Brain microvascular endothelial cell (primary cell): ENCODE measurements at regions not wholly inside any gene's neighbourhood (a gene's known extent, or its start where the extent isn't known, plus 50 kb on each side); places are given as distances from the start of the nearest gene placed in this dataset.

ENCODE experiments used
- DNase-seq: peaks from one replicate; pipeline ENCODE4 v3.0.0-alpha.2; 2020
- H3K27ac ChIP-seq: fragments of 250-450 bp; sonication (Bioruptor Pico); 2 replicates; pipeline ENCODE4 v1.5.1; 2020; ENCODE audit warnings: mild to moderate bottlenecking, moderate library complexity
- H3K27me3 ChIP-seq: fragments of 250-450 bp; sonication (Bioruptor Pico); replicated peaks from 2 replicates; pipeline ENCODE4 v1.5.1; 2020; ENCODE audit warnings: mild to moderate bottlenecking
- H3K36me3 ChIP-seq: fragments of 250-450 bp; sonication (Bioruptor Pico); replicated peaks from 2 replicates; pipeline ENCODE4 v1.5.1; 2020; ENCODE audit warnings: mild to moderate bottlenecking
- H3K4me3 ChIP-seq: 2 replicates; pipeline ENCODE4 v1.5.1; 2011; ENCODE audit warnings: low read depth, mild to moderate bottlenecking, control low read depth, low read length, moderate library complexity
- in situ Hi-C: cut with HindIII; loops from 2 replicates; pipeline ENCODE4 v1.10.0; 2017; ENCODE audit warnings: low sequenced_read_pairs, low pct_ligation_motif_present
- TF ChIP-seq, protein P1 (sequence below): IDR thresholded peaks from 2 replicates; pipeline ENCODE4 v1.5.1; 2011; ENCODE audit warnings: low read depth, mild to moderate bottlenecking, moderate library complexity, low read length, control low read depth, inconsistent platforms; ENCODE audit errors: missing control alignments

DNA sequence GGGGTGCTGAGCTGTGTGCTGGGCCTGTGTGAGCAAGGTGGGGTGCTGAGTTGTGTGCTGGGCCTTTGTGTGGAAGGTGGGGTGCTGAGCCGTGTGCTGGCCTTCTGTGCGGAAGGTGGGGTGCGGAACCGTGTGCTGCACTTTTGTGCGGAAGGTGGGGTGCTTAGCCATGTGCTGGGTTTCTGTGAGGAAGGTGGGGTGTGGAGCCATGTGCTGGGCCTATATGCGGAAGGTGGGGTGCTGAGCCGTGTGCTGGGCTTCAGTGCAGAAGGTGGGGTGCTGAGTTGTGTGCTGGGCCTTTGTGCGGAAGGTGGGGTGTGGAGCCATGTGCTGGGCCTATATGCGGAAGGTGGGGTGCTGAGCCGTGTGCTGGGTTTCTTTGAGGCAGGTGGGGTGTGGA is 555.4 kb upstream of the EEF2KMT start:
- no peak overlapping the region for H3K4me3 ChIP-seq
- H3K27me3 ChIP-seq: no peaks in the 10 kb centered on the region
- in situ Hi-C loops: no loop called here
- no peaks in the 10 kb centered on the region for H3K36me3 ChIP-seq
- no peak overlapping the region for H3K27ac ChIP-seq
- TF ChIP-seq, protein P1, sequence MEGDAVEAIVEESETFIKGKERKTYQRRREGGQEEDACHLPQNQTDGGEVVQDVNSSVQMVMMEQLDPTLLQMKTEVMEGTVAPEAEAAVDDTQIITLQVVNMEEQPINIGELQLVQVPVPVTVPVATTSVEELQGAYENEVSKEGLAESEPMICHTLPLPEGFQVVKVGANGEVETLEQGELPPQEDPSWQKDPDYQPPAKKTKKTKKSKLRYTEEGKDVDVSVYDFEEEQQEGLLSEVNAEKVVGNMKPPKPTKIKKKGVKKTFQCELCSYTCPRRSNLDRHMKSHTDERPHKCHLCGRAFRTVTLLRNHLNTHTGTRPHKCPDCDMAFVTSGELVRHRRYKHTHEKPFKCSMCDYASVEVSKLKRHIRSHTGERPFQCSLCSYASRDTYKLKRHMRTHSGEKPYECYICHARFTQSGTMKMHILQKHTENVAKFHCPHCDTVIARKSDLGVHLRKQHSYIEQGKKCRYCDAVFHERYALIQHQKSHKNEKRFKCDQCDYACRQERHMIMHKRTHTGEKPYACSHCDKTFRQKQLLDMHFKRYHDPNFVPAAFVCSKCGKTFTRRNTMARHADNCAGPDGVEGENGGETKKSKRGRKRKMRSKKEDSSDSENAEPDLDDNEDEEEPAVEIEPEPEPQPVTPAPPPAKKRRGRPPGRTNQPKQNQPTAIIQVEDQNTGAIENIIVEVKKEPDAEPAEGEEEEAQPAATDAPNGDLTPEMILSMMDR: no peak
- no peak for DNase-seq

DNA sequence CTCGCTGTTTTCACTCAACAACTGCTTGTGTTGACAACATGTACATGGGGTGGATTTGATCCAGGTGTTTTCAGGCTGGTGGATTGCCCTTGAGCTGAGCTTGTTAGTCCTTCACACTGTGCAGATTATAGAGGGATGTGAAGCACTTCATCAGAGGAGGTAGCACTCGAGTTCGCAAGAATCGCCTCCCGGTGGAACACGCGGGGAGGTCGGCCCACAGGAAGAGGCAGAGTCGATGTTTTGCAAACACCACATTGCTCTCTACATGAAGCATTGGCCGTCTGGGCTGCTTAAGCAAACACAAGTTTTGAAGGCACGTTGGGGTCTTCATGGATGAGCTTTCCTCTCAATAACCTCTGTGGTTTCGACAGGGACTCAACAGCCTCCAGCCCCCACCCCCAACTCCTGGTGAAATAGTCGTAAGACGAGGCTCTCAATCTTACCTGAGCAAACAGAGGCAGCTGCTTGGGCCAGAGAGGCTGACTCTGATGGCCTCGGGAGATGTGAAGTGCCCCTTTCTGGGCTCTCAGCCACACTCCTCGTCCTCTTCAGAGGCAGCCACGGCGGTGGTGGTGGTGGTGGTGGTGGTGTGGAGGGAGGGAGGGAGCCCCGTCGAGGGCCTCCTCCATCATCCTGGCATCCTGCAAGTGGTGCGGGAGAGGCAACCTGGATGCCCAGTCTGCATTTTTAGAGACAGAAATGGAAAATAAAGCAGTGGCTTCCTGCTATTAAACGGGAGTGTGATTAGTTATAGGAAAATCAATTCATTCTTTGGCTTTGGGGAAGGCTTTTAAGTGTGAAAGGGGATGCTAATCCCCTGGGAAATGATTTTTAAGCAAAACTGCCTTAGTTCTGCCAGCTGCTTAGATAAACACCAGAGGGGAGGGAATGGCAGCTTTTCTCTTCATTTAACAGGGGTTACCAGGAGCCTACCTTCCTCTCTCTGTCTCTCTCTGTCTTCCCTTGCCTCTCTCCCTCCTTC is 552.5 kb upstream of the EEF2KMT start:
- DNase-seq: no peak
- Histone ChIP-seq H3K36me3 (no peaks in the 10 kb centered on the region), H3K27ac (no peak overlapping the region), H3K27me3 (no peaks in the 10 kb centered on the region), H3K4me3 (no peak overlapping the region)
- TF ChIP-seq, protein P1: no peak
- in situ Hi-C loops: no loop called here

DNA sequence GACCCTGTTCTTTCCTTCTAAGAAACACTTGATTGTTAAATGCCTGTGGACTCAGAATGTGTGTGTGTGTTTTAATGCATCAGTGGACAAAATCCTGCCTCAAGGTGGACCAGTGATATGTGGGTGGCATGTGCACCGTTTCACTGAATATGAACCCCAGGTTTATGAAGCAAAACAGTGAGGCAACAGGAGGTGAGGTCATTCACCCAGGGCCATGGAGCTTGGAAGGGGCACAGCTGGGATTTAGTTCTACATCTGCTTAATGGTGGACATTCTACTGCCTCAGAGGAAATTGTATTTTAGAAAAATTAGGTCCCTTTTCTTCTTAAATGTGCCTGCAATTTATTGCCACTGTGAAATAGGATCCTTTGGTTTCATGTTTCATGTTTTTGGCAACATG is 549.5 kb upstream of the EEF2KMT start:
- TF ChIP-seq, protein P1: no peak
- Histone ChIP-seq H3K27me3 (no peaks in the 10 kb centered on the region), H3K27ac (no peak overlapping the region), H3K36me3 (no peaks in the 10 kb centered on the region), H3K4me3 (no peak overlapping the region)
- DNase-seq: no peak
- in situ Hi-C loops: no loop called here

DNA sequence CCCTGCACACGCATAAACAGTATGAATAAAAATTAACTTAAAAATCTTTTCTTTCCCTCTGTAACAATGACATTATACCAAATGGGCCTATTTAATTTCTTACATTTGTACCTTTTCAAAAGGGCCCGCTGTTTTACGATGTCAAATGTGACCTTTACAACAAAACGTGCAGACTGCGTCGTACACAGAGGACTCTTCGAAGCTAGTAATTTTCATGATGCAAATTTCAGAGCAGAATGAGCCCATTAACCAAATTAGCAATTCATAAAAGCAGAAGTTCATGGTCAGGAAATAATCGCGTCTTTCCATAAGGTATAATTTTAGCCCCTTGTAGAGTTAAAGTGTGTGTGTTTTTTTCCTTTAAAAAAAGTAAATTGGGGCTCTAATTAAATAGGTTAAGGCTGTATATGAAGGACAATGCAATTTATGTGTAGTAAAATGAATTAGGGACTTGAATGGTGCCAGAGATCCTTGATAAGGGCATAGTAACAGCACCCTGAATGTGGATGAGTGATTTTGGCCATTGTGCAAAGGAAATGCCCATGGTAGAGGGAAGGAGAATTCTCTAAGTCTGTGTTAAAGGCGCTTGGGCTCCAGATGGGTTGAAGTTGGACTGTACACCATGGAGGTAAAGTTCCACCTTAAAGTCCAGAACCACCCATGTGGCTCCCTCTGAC is 546.4 kb upstream of the EEF2KMT start:
- no peak for DNase-seq
- in situ Hi-C loops: no loop called here

DNA sequence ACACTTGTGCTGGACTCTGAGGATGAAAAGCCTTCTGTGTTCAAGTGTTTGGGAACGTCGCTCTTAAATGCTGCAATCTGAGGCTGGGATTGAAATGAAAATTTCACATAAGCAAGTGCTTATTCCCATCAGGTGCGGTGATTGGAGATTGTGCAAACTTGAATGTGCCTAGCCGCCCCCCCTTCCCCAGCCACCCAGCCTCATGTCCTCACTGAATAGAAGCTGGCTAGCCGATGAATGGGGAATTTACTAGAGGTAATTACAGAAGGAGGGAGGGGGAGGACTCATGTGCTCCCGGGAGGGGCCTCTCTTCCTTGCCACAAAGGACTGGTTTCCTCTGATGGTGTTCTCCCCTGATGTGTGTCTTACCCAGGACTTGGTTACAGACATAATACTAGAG is 544.8 kb upstream of the EEF2KMT start:
- H3K27me3 ChIP-seq: no peaks in the 10 kb centered on the region
- no peak overlapping the region for H3K4me3 ChIP-seq
- TF ChIP-seq, protein P1: no peak
- no peak overlapping the region for H3K27ac ChIP-seq
- no peak for DNase-seq
- H3K36me3 ChIP-seq: no peaks in the 10 kb centered on the region
- in situ Hi-C loops: no loop called here

More for the DNA sequence above, 546.4 kb upstream of the EEF2KMT start:
- Histone ChIP-seq H3K4me3 (no peak overlapping the region), H3K27me3 (no peaks in the 10 kb centered on the region), H3K36me3 (no peaks in the 10 kb centered on the region), H3K27ac (no peak overlapping the region)
- TF ChIP-seq, protein P1: no peak
